HS-5 (cell line): ENCODE measurements at regions not wholly inside any gene's neighbourhood (a gene's known extent, or its start where the extent isn't known, plus 50 kb on each side); places are given as distances from the start of the nearest gene placed in this dataset.

Source experiments
- DNase-seq: peaks from one replicate; pipeline ENCODE4 v3.0.0-alpha.2; 2012; ENCODE audit warnings: low read depth

DNA sequence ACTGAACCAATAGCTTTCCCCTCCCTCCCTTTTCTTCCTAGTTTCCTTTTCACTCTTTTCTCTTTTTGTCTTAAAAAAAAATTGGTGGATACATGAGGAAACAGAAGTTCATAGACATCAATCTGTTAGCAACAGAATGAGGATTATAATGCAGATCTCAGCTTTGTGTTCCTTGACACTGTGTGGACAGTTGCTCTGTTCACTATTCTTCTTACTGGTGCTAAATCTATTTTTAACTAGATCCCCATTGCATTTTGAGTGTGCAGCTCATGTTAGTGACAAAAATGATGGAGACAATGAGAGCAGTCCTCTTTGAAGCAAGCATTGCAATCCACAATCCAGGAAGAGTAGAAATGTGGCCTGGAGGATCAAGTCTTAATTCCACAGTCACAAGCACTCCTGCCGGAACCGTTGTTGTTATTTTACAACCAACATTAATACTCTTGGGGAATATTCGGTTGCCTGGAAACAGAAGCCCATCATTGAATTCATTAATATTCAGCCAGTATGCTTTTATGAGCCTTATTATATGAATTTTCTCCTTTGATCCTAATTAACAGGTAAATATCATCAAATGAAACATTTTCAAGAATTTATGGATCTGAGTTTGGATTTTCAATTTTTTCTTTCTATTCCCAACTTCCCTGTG lies 1016.8 kb downstream of the NTRK3 start:
- DNase-seq = no peak

DNA sequence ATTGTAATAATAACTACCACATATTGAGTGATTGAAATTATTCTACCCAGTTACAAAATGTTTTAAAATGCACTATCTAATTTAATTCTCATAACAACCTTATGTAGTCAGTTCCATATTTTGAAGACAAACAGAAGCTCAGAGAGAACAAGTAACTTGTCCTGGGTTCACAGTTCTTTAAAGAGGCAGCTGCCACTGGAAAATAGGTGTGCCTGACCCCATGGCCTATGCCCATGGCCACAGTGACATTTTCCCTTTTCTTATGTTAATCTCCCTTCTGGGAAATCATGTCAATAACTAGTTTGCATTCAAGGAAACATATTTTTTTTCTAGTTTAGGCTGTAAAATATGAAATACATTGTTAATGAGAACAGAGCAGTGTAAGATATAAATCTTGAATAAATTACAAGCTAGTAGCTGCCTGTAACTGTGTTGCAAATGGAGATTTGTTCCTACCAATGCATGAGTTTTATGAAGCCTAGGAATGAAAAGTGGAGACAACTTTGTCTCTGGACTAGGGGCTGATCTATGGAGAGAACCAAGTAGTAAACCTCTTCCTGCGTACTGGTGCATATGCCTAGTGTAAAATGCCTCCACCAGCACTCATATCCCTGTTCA lies 1018.0 kb downstream of the NTRK3 start:
- DNase-seq = no peak

DNA sequence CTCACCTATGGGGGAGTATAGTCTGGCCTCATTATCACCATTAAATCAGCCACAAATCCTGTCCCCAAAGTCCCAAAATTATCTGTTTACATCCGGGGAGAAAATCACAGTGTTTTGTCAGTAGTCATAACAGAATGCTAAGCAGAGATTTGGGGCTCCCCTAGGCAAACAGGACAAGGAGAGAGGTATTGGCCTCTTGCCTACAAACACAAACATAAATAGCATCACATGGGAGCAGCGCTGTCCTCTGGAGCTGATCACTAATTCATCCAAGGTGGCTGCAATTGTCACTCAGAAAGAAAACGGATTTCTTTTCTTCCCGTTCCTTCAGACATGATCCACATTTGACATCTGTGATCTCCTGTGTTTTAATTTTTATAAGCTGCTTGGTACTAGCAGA lies 1028.1 kb downstream of the NTRK3 start:
- no peak for DNase-seq

DNA sequence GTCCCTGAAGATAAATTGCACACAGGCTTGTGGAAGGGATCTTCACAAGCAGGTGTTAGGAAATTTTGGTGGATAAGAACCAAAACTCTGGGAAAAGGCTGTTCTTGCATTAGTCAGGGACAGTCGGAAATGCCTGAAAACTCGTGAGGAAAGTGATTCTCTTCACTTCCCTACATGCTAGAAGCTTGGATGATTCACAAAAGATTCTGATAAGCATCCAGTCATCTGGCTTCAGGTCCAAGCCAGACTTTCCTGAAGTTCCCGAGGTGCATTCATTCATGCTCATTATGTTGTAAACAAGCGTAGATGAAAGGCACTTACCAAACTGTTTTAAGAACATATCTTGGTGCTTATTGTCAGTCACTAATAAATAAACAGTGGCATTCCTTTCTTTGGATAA lies 1028.7 kb downstream of the NTRK3 start:
- DNase-seq = no peak

DNA sequence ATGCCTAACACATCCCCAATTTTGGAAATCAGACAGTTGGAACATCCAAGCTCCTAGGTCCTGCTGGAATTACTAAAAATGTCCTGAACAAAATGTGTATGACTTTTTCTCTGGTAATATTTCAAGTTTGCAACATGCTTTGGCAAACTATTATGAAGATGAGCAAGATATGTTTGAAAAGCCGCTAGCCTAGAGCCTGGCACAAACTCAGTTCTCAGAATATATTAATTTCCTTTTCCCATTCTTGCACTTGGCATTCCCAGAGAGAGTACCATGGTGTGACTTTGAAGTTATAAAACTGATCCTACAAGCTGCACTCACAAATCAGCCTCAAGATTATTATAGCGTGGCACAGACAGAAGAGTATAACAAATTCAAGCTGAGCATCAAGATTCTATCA lies 1031.1 kb downstream of the NTRK3 start:
- DNase-seq = no peak

DNA sequence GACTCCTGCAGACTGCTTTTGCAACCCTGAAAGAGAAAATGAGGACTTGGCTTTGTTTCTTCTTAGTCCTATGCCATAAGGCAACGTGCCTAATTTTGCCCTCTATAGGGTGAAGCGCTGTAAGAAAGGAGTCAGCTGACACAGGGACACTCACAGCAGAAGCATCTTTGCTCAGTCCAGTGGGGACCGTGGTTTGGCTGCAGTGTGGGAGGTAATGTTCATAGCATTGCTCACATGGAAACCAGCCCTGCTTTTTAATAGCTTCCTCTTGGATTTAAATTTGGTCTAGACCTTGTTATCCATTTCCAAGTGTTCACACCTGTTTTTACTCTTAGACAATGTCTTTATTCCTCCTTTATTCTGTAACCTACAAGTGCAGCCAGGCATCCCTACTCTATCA lies 1032.1 kb downstream of the NTRK3 start:
- no peak for DNase-seq

DNA sequence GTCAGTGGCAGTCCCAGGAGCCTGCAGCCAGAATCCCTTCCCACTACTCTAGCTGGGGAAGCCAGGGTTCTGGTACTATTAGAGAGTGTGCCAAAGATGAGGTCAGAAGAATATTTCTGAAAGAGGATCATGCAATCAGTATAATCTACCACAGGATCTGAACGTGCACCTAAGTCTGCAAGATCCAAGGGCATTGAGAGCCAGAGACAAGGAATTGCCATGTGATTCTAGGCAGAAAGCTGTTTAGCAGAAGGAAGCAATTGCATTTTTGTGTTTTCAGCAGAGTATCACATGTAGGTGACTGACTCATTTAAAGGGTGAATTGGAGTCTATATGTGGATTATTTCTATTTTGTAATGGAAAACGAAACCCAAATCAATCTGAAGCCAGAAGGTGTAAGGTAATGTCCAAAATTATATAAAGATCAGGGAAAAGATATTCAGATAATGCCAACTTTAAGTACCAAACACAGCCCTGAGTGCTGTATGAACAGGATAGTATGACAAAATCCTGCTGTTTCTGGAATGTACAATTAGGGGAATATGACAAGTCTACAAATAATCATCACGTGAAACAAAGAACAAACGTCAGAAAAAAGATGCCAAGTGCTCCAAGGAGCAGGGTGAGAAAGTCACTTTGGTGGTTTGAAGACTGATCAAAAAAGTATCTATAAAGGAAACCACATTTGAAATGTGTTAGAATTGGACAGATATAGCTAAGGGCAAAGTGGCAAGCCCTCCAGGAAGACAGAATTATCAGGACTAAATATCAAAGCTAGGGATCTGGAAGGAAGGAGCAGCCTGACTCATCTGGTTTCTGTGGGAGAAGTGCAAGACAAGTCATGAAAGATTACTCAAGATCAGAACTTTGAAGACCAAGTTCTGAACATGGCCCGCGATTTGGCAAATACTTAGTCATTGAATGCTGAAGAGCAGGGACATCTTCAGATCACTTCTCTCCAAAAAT lies 1036.6 kb downstream of the NTRK3 start:
- peak; percentile 73 for DNase-seq

DNA sequence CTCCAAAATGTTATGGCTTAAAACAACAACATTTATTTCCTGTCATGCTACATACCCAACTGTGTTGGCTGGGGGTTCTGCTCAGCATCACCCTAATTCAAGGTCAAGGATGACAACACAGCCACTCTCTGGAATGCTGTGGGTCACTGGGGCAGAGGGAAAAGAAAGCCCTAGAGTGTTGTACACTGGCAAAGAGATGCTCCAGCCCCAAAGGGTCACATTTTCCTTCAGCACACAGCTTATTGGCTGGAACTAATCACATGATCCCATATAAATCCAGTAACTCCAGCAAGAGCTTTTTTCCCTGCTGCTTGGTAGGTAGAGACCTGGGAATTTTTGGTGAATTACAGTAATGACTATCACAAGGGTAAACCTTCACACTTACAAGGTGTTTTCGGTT lies 1041.4 kb downstream of the NTRK3 start:
- no peak for DNase-seq

DNA sequence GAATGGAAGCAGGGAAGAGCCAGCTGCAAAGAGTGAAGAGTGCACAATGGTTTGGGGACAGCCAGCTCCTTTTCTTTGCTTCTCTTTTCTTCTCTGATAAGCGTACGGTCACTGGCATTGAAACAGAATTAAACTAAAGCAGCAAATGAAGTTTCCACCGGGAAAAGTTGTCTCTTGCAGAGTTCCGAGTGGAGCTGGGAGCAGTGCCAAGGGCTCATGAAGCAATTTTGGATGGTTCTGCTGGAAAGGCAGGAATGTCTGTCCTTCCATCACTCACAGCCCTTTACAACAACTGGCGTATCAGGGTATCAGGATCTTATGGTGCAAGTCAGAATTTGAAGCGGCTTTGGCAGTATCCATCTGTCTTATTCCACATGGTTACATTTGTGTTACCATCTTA lies 1042.9 kb downstream of the NTRK3 start:
- no peak for DNase-seq

DNA sequence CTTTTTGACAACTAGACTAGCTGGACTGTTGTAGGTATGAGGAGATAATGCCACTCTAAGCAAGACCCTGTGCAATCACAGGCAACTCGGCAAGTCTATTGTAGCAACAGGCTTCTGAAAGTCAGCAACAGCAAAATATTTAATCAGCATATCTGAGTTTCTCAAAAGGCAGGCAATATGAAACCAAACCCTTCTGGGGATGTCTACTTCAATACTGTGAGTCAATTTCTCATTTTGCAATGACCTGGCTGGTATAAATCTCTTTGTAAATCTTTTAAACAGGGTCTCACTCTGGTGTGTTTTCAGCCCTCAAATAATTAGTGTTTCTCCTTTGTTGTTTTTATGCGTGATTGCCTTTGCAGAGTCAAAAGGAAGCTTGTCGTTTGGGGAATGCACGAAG lies 1044.5 kb downstream of the NTRK3 start:
- DNase-seq = no peak

DNA sequence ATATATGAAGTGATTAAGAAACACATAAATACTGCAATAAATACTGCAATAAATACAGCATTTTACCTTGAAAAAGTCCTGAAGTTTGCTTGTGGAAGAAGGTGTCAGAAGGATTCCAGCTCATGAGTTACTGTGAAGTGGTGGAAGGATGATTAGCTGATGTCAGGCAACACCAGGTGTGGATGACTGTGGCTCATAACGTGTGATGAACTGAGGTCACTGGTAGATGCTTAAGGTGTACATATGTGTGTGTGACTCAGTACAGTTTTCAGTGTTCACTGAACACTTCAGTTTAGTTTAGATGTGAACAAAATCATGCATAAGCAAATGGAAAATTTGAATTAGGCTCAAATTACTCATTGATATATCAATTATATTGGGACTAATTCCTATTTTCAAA lies 1045.0 kb downstream of the NTRK3 start:
- DNase-seq = no peak

DNA sequence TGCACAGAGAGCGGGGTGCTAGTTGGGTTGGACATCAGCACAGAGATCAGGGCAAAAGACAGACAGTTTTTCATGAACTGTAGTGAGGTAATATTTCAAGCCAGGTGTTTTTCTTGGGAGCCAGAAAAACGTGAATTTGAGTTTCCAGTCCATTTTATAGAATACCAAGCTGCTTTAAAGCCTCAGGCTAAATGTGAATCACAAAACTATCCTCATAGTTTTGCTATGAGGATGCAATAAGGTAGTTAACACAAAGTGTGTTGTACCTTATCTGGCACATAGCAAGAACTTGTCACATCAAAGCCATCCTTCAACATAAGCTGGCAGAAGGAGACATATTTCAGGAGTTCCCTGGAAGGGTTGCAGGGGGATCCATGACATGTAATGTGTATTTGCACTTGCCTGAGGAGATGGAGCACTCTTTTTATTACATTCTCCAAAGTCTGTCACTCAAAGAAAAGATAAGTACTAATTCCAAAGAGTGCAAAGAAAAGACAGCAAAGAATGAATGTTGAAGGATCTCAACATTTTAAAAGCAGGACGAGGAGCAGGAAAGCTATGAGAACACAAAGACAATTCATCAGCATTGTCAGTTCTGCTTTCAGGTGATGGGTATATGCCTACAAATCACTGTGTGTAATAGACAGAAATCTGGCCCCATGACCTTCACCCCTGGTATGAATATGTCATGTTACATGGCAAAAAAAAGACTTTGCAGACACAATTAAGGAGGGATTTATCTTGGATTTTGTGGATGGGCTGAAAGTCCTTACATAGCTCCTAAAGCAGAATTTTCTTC lies 1046.4 kb downstream of the NTRK3 start:
- DNase-seq = no peak

DNA sequence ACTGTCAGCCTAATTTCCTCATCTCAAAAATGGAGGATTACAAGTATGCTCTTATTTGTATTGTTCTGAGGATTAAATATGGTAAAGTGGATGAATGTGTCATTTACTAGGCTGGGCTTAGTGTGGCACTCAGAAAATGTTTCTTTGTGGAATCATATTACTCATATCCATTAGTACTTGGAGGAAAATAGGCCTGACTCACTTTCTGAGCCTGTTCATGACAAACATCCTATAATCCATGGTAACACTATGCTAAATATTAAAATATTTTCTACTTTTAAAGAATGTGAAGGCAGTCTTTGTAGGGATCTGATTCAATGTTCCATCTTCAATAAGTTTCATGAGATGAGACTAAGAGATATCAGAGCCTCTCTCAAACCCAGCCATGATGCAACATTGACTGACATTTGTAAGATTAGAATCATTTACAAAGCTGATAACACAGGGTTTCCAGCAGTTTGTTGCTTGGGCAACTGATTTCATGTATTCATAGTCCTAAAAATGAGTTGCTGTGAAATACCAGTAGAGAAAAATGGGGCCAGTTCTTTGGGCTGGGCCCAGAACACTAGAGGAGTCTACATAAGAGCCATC lies 1048.5 kb downstream of the NTRK3 start:
- peak; percentile 77 for DNase-seq

DNA sequence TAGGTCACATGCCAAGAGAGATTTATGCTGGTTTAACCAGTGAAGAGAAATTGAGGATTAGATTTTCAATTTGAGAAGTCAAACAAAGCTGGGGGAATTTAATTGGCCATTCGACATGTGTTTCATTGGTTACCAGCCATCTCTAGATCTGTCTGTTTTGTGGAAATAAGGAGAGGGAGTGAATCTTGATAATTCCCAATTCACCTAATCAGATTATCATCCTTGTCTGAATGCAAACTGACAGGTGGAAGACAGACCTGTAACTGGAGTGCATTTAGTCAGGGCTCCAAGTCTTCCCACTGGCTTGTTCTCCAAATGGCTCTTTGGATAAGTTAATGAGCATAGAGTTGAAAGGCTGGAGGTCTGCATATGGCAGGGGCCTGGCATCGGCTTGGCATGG lies 1049.3 kb downstream of the NTRK3 start:
- DNase-seq = no peak

DNA sequence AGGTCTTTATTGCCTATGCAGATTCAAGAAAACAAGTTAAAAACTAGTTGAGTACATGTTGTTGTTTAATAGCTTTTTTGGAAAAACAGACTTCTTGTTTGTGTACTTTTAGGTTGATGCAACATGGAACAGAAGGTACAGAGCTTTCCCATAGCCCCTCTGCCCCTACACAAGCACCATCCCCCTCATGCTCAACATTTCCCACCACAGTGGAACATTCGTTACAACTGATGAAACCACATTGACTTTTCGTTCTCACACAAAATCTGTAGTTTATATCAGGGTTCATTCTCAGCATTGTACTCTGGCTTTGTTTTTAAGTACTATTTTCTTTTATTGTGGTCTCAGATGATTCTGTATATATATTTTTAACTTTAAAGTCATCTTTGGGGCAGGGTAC lies 1054.6 kb downstream of the NTRK3 start:
- no peak for DNase-seq

DNA sequence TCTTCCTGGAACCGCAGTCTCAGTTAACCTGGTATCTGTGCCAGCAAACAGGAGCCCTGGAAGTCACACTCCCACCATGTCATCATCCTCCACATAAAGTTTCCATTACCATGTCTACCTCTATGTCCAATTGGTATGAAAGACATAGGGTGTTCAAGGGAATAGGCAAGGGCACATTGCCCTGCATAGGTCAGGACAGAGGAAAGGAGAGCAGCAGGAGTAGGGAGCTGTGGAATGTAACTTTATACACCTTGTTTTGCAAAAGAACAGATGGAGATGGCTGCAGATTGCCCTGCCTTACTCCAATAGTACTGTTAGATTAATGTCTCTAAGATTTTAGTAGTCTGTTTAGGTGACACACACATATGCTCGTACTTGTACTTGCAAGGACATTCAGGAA lies 1056.4 kb downstream of the NTRK3 start:
- DNase-seq = no peak

DNA sequence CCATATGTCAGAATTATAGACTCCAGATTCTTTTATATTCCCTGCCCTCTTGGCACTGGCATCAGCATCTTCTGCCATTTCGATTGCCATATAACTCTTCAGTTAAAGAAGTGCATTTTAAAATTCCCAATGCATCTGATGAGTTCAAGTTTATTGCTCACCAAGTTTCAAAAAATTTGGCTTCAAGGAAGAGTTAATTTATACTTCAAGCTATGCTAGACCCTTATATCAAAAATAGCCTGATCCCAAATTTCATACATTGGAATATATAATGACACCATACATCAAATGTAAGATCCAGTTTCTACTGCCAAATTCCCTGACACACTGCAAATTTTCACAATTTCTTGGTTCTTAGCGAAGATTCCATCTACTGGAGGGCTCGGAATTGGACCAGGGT lies 1058.6 kb downstream of the NTRK3 start:
- DNase-seq = no peak

DNA sequence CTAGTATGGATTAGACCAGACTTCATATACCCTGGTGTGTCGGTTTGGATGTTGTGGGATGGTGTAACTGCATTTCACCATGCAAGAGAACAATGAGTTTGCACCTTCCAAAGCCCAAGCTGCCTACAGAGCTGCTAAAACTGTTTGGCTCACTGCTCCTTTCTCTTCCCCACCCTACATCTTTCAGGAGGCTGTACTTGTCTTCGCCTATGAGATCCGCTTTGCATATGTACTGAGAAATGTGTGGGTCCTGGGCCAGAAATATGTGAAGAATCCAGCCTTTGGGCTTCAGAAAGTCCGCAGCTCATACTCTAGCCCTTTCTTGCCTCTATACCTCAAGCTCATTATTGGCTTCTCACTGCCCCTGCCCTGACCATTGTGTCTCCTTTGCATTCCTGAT lies 1060.0 kb downstream of the NTRK3 start:
- DNase-seq = no peak

DNA sequence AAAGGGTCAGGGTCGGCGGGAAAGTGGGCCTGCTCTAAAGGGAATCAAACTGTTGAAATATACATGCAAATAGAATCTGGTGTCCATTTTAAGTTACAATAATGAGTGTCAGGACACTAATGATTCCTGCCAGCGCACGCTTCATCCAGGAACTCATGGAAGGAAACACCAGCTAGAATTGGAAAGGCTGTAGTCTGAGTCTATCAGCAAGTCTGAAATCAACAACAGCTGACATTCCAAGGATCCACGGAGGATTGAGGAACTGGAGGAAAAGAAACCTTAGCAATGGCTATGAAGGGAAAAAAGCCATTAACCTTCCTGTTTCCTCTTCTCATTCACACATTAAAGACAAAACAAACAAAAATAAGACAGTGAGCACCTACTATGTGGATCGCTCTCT lies 1063.1 kb downstream of the NTRK3 start:
- no peak for DNase-seq

DNA sequence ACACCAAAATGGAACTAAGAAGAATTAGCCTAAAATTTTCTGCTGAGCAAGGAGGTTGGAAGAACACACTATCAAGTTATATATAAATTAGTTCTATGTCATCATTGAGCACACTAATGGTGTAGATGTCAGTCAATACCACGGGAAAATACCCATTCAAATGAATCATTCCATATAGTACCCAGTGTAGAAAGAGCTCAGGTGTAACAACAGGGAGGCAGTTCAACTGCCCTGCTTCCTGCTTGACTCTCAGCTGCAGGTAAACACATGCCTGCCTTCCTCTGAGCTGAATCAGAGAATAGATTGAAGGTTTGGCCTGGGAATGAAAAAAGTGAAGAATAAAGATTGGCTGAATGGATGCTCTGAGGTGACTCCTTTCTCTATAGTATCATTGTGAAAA lies 1088.0 kb downstream of the AGBL1 start:
- no peak for DNase-seq

DNA sequence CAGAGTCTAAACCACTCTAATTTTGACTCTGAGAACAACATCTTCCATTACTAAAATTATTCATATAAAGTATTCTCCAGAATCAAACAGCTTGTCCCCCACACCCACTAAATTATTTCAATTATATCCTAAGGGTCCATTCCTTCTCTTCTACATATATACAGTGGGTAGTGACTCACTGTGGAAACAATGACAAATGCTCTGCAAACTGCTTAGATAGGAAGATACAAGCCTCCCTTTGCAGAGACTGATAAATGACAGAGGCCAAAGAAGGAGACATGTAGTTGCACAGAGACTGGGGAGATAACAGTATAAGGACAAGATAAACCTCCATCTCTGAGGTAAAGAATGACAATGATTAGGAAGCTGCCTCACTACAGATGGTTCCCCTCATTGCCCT lies 1087.4 kb downstream of the AGBL1 start:
- no peak for DNase-seq

DNA sequence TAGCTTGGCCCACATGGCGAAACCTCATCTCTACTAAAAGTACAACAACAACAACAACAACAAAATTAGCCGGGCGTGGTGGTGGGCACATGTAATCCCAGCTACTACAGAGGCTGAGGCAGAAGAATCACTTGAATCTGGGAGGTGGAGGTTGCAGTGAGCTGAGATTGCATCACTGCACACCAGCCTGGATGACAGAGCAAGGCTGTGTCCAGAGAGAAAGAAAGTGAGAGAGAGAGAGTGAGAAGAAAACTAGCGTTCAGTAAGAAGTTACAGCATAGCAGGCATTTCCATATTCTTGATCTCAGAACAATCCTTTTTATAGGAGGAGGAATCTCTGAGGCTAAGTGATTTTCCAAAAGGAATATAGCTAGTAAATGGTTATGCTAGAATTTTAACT lies 1076.1 kb downstream of the AGBL1 start:
- DNase-seq = no peak
